Thymus (tissue), 11 donors: ENCODE measurements at regions not wholly inside any gene's neighbourhood (a gene's known extent, or its start where the extent isn't known, plus 50 kb on each side); places are given as distances from the start of the nearest gene placed in this dataset.
A peak's percentile ranks its signal among the peaks of the same experiment; 100 is the strongest.

Experiments
- DNase-seq, 9 donors: peaks; one replicate each; pipeline ENCODE4 v3.0.0-alpha.2; 2013; ENCODE audit warnings: low spot score in 9 of 9, low read depth in 6 of 9, missing footprints in 1 of 9
- H3K27ac ChIP-seq, 2 donors: one replicate each; pipeline ENCODE4 v1.5.1; 2013; ENCODE audit warnings: control low read depth in 1 of 2, low read depth in 1 of 2, low read length in 1 of 2, mild to moderate bottlenecking in 1 of 2, moderate library complexity in 1 of 2
- H3K27me3 ChIP-seq, 2 donors: one replicate each; pipeline ENCODE4 v1.5.1; 2013; ENCODE audit warnings: low read length in 1 of 2; ENCODE audit not compliant: control insufficient read depth in 2 of 2, insufficient read depth in 1 of 2
- H3K36me3 ChIP-seq, 2 donors: one replicate each; pipeline ENCODE4 v1.5.1; 2013; ENCODE audit warnings: low read length in 1 of 2, mild to moderate bottlenecking in 1 of 2, moderate library complexity in 1 of 2; ENCODE audit not compliant: control insufficient read depth in 2 of 2, insufficient read depth in 2 of 2
- H3K4me1 ChIP-seq, 2 donors: one replicate each; pipeline ENCODE4 v1.5.1; 2013; ENCODE audit warnings: low read length in 2 of 2; ENCODE audit not compliant: control insufficient read depth in 2 of 2, insufficient read depth in 2 of 2
- H3K4me3 ChIP-seq, 2 donors: one replicate each; pipeline ENCODE4 v1.5.1; 2013; ENCODE audit warnings: low read length in 2 of 2, control low read depth in 1 of 2, mild to moderate bottlenecking in 1 of 2
- H3K9me3 ChIP-seq, 2 donors: one replicate each; pipeline ENCODE4 v1.5.1; 2013; ENCODE audit warnings: low read length in 1 of 2, mild to moderate bottlenecking in 1 of 2; ENCODE audit not compliant: control insufficient read depth in 2 of 2, insufficient read depth in 1 of 2
- WGBS: extraction: QIAGEN DNeasy Blood & Tissue Kit; methylation state at CpG from one replicate; pipeline ENCODE4 v1.1.7; 2013; 5-methylcytosine and 5-hydroxymethylcytosine counted together
- donor health status: healthy.

DNA sequence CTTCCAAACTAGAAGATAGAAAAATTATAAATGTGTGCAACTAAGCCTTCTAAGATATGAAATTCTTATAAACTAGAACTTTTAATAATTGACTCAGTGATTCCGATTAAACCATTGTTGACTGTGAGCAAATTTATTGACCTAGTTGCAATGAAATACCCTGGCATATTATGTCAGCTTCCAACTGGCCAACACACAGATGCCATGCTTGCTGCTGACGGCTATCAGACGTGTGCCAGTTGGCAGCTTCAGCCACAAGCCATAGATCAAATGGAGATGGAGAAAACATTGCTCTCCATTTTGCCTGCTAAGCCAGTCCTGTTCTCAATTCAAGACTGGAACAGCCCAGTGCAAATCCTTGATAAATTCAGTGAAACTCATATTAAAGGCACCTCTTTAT is 101.7 kb upstream of the HDGFL1 start:
- DNase-seq: no peak
- Histone ChIP-seq H3K27ac (no peak overlapping the region), H3K36me3 (no peaks in the 10 kb centered on the region), H3K4me3 (no peak overlapping the region), H3K4me1 (peaks cover 0 to 9% of the 10 kb centered on the region in 2 donors), H3K9me3 (no peaks in the 10 kb centered on the region), H3K27me3 (no peaks in the 10 kb centered on the region)
- WGBS: 97% methylated on average over 3 of the region's 3 CpGs

GRCh38 chr6:22468256-22468965 is 101.0 kb upstream of the HDGFL1 start:
- Histone ChIP-seq H3K27me3 (no peaks in the 10 kb centered on the region), H3K4me1 (peaks cover 0 to 9% of the 10 kb centered on the region in 2 donors), H3K27ac (no peak overlapping the region), H3K4me3 (no peak overlapping the region), H3K36me3 (no peaks in the 10 kb centered on the region), H3K9me3 (no peaks in the 10 kb centered on the region)
- DNase-seq: no peak
- WGBS: 95% methylated on average over 2 of the region's 2 CpGs

DNA sequence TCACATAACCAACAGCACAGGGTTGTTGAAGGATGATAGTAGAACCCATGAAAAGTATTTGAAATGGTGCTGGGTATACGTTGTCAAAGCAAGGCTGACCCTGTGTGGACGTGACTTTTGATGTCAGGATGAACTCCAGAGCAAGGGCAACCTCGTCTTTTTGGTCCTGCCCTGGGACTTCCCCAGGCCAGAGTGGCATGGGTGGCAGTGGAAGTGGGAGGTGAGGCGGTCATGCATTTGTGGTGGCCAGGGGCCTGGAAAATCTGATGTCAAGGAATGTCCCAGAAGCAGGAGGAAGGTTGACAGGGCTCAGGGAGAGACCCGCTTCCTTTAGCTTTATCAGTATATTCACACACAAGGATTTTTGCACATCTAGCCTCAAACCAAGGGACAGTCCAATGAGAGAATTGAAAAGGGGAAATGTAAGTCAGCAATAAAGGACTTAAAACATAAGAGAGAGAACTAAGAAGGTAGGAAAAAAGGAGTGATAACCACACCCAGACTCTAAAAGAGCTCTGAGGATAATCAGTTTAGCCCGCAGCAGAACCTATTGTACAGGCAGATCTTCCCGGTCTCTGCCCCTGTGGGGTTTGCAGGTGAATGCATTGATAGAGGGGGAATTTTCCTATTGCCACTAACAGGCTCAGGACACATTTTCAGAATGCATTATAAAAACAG is 98.8 kb upstream of the HDGFL1 start:
- H3K36me3 ChIP-seq: no peaks in the 10 kb centered on the region
- H3K9me3 ChIP-seq: no peaks in the 10 kb centered on the region
- peak in 1 of 9 donors; percentile 11 for DNase-seq
- H3K27ac ChIP-seq: no peak overlapping the region
- no peak overlapping the region for H3K4me3 ChIP-seq
- peaks cover 0 to 9% of the 10 kb centered on the region in 2 donors for H3K4me1 ChIP-seq
- H3K27me3 ChIP-seq: no peaks in the 10 kb centered on the region
- WGBS: 93% methylated on average over 7 of the region's 7 CpGs

DNA sequence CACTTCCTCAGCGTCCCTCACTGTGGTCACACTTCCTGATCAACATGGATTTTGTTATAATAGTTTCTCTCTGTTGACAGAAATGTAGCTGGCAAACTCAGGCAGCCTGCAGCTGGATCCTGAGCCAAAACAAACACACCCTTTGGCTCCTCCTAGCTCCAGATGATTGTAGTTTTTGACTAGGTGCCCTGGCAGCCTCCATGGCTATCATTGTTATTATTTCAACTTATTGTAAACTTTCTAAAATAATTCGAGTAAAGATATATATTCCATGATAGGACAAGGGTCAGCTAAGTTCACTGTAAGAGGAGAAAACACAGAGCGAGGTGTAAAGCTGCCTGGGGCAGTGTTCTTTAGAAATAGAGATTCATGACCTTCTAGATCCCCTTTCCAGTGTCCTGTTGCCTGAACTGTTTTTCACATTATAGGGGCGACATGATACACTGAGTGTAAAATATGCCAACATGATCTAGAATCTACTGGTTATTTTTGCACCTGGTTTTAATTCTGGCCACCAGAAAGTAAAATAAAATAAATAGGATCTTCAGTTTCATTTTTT is 98.2 kb upstream of the HDGFL1 start:
- no peaks in the 10 kb centered on the region for H3K36me3 ChIP-seq
- peak in 3 of 9 donors; percentile 15 to 68 (median 27) for DNase-seq
- WGBS: 61% methylated on average over 4 of the region's 4 CpGs
- H3K27ac ChIP-seq: no peak overlapping the region
- no peaks in the 10 kb centered on the region for H3K27me3 ChIP-seq
- H3K4me3 ChIP-seq: no peak overlapping the region
- H3K9me3 ChIP-seq: no peaks in the 10 kb centered on the region
- peaks cover 0 to 9% of the 10 kb centered on the region in 2 donors for H3K4me1 ChIP-seq

DNA sequence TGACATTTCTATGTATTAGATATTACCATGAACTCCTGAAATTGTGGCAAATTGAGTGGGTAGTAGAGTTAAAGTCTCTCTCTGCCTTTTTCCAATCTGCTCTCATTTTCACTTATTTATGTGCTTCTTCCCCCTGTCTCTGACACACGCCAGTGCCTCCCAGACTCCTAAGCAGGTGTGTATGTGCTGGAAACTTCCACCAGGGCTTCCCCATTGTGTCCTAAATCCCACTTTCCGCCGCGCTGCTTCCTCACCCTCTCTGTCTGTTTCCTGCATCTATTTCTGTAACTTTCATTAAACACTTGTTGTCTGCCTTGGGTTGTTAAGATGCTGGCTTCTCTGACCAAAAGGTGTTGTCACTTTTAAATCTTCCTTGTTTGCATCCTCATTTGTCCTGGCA is 97.6 kb upstream of the HDGFL1 start:
- Histone ChIP-seq H3K27me3 (no peaks in the 10 kb centered on the region), H3K4me3 (no peak overlapping the region), H3K36me3 (no peaks in the 10 kb centered on the region), H3K9me3 (no peaks in the 10 kb centered on the region), H3K4me1 (peaks cover 0 to 9% of the 10 kb centered on the region in 2 donors), H3K27ac (no peak overlapping the region)
- WGBS: 93% methylated on average over 4 of the region's 4 CpGs
- DNase-seq: no peak

GRCh38 chr6:22473991-22474682 is 95.2 kb upstream of the HDGFL1 start:
- Histone ChIP-seq H3K9me3 (no peaks in the 10 kb centered on the region), H3K27me3 (no peaks in the 10 kb centered on the region), H3K4me3 (no peak overlapping the region), H3K27ac (no peak overlapping the region), H3K36me3 (no peaks in the 10 kb centered on the region), H3K4me1 (peaks cover 0 to 9% of the 10 kb centered on the region in 2 donors)
- WGBS: 74% methylated on average over 7 of the region's 7 CpGs
- DNase-seq: no peak

- H3K27ac ChIP-seq: no peak overlapping the region
- DNase-seq: no peak
- no peaks in the 10 kb centered on the region for H3K9me3 ChIP-seq
- H3K4me1 ChIP-seq: no peaks in the 10 kb centered on the region
- no peaks in the 10 kb centered on the region for H3K36me3 ChIP-seq
- H3K4me3 ChIP-seq: no peak overlapping the region
- 89% methylated on average over 4 of the region's 4 CpGs for WGBS
- no peaks in the 10 kb centered on the region for H3K27me3 ChIP-seq
These were observed 92.5 kb upstream of the HDGFL1 start for GRCh38 chr6:22476811-22477390.

GRCh38 chr6:22497276-22497675 is 72.1 kb upstream of the HDGFL1 start:
- no peaks in the 10 kb centered on the region for H3K9me3 ChIP-seq
- no peaks in the 10 kb centered on the region for H3K27me3 ChIP-seq
- 80% methylated on average over 3 of the region's 3 CpGs for WGBS
- H3K36me3 ChIP-seq: no peaks in the 10 kb centered on the region
- no peak overlapping the region for H3K4me3 ChIP-seq
- H3K27ac ChIP-seq: no peak overlapping the region
- no peak for DNase-seq
- no peaks in the 10 kb centered on the region for H3K4me1 ChIP-seq

DNA sequence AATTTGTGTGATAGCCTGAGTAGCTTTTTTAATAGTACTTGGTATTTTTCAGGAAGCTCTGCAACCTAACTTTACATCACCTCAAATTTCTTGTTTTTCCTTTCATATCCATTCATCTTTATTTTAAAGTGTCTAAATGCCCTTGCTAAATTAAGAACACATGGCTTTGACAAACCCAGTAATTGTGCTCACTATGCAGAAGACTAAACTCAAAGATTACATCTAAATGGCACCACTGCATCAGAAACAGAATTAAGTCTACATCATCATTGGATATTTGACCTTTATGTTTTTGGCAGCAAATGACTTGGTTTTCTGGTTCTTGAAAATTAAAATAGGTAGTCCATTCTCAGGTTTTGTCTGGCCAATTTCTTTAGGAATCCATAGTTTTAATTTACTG is 69.6 kb upstream of the HDGFL1 start:
- no peaks in the 10 kb centered on the region for H3K27me3 ChIP-seq
- no peak overlapping the region for H3K4me3 ChIP-seq
- H3K36me3 ChIP-seq: no peaks in the 10 kb centered on the region
- H3K27ac ChIP-seq: no peak overlapping the region
- no peaks in the 10 kb centered on the region for H3K9me3 ChIP-seq
- no peak for DNase-seq
- no peaks in the 10 kb centered on the region for H3K4me1 ChIP-seq
